Endothelial cell of umbilical vein (primary cell): ENCODE measurements at regions not wholly inside any gene's neighbourhood (a gene's known extent, or its start where the extent isn't known, plus 50 kb on each side); places are given as distances from the start of the nearest gene placed in this dataset.
"Not testable (repeated sequence)": the region's sequence is repeated elsewhere in the genome, so short reads cannot be mapped to it uniquely, and the experiment has no call there.

Source experiments
- CTCF ChIP-seq, 2 donors: IDR thresholded peaks; 1 replicate in 1 of 2; 2 replicates in 1 of 2; pipeline ENCODE4 v1.5.1; 2011; ENCODE audit warnings: low read length in 2 of 2, mild to moderate bottlenecking in 2 of 2, moderate library complexity in 2 of 2, control low read depth in 1 of 2, inconsistent platforms in 1 of 2, low read depth in 1 of 2; ENCODE audit not compliant: insufficient read depth in 1 of 2; ENCODE audit errors: extremely low read depth in 1 of 2
- EZH2 ChIP-seq: IDR thresholded peaks from 2 replicates; pipeline ENCODE4 v1.6.1; 2012; ENCODE audit warnings: borderline replicate concordance, low read depth, mild to moderate bottlenecking, moderate library complexity, low read length, inconsistent platforms; ENCODE audit not compliant: severe bottlenecking
- MAX ChIP-seq: IDR thresholded peaks from 2 replicates; pipeline ENCODE4 v1.6.1; 2011; ENCODE audit not compliant: insufficient read depth, insufficient read length
- MYC ChIP-seq: IDR thresholded peaks from one replicate; pipeline ENCODE4 v1.6.1; 2011; ENCODE audit warnings: mild to moderate bottlenecking, low read depth, low read length
- POLR2A ChIP-seq: IDR thresholded peaks from 2 replicates; pipeline ENCODE4 v1.6.1; 2012; ENCODE audit warnings: low read depth, mild to moderate bottlenecking, control low read depth, low read length
- POLR2AphosphoS5 ChIP-seq: IDR thresholded peaks from 2 replicates; pipeline ENCODE4 v1.6.1; 2012; ENCODE audit warnings: low read depth, mild to moderate bottlenecking, control low read depth, low read length, moderate library complexity; ENCODE audit not compliant: insufficient read depth

GRCh38 chr1:148233250-148233649, 81.2 kb upstream of the NBPF11 start:
- TF ChIP-seq CTCF (IDR thresholded peaks at IDR 0.05; ENCODE audit: extremely low read depth in 1 of 2, insufficient read depth in 1 of 2, low read depth in 1 of 2, low read length in 2 of 2); POLR2A; MYC; POLR2AphosphoS5; MAX; EZH2: not testable (repeated sequence)
